Aorta (tissue), 5 donors: ENCODE measurements at regions not wholly inside any gene's neighbourhood (a gene's known extent, or its start where the extent isn't known, plus 50 kb on each side); places are given as distances from the start of the nearest gene placed in this dataset.

Source experiments
- ATAC-seq: fragments of 200-7000 bp; cut with Tn5 transposase; one replicate; pipeline ENCODE4 v1.9.1; 2022; ENCODE audit warnings: moderate library complexity; ENCODE audit not compliant: low FRiP score
- DNase-seq, 2 donors: peaks; one replicate each; pipeline ENCODE4 v3.0.0-alpha.2; 2020
- H3K27ac ChIP-seq, 2 donors: one replicate each; pipeline ENCODE4 v1.5.1; 2013; ENCODE audit warnings: low read length in 2 of 2, mild to moderate bottlenecking in 2 of 2, moderate library complexity in 2 of 2, control low read depth in 1 of 2, inconsistent platforms in 1 of 2, low read depth in 1 of 2
- H3K27me3 ChIP-seq, 2 donors: one replicate each; pipeline ENCODE4 v1.6.1; 2013; ENCODE audit warnings: control low read depth in 1 of 2, low read length in 1 of 2, mild to moderate bottlenecking in 1 of 2, moderate library complexity in 1 of 2; ENCODE audit not compliant: insufficient read depth in 2 of 2, control insufficient read depth in 1 of 2
- H3K36me3 ChIP-seq, 2 donors: one replicate each; pipeline ENCODE4 v1.6.1; 2013; ENCODE audit warnings: control low read depth in 1 of 2, low read length in 1 of 2, mild to moderate bottlenecking in 1 of 2; ENCODE audit not compliant: insufficient read depth in 2 of 2, control insufficient read depth in 1 of 2
- H3K4me1 ChIP-seq, 2 donors: one replicate each; pipeline ENCODE4 v1.6.1; 2013; ENCODE audit warnings: low read length in 2 of 2, control low read depth in 1 of 2, mild to moderate bottlenecking in 1 of 2, moderate library complexity in 1 of 2; ENCODE audit not compliant: insufficient read depth in 2 of 2, control insufficient read depth in 1 of 2
- H3K4me3 ChIP-seq, 2 donors: one replicate each; pipeline ENCODE4 v1.5.1; 2013; ENCODE audit warnings: low read length in 2 of 2, control low read depth in 1 of 2, mild to moderate bottlenecking in 1 of 2
- H3K9me3 ChIP-seq: one replicate; pipeline ENCODE4 v1.6.1; 2013; ENCODE audit warnings: mild to moderate bottlenecking, low read length; ENCODE audit not compliant: control insufficient read depth
- WGBS, 2 donors: extraction: QIAGEN DNeasy Blood & Tissue Kit; methylation state at CpG; one replicate each; pipeline ENCODE4 v1.1.7; 2013; 5-methylcytosine and 5-hydroxymethylcytosine counted together
- intact Hi-C, 2 donors: fragments of 100-400 bp; cut with DNase I; formaldehyde crosslinking; loops; one replicate each; pipeline versions ENCODE4 v1.14.2 to v1.15.0; 2022
- donor health status: healthy with polysubstance abuse.
- donor health status: Bipolar disorder and iron deficiency.
- donor health status: DM: no; HTN: no; CAD: no.
- donor health status: DM: no; HTN: no; CAD: no.
- donor health status: DM: yes; HTN: yes; CAD: no.

DNA sequence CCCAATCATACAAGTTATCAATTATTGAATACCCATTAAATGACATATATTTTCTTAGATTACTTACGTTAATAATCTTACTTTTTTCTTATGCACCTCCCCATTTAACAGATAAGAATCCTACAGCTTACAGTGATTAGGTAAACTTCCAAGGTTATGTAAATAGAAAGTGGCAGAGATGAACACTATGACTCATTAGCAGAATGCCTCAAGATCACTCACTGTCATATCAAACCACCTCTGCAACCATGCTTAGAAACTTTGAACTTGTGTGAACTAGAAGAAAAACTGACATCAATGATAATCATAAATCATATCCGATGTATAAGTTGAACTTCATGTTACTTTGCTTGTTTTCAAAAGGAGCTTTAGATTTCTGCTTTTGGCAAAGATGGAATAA lies 911.6 kb upstream of the ARPP21 start:
- H3K4me1 ChIP-seq, result no peaks in the 10 kb centered on the region
- H3K27ac ChIP-seq, result no peak overlapping the region
- WGBS, 2 donors, result 46 to 47% methylated on average over 2 of the region's 2 CpGs
- no peaks in the 10 kb centered on the region for H3K27me3 ChIP-seq
- intact Hi-C loops, result no loop called here
- ATAC-seq, result no peak
- H3K4me3 ChIP-seq, result no peak overlapping the region
- no peaks in the 10 kb centered on the region for H3K36me3 ChIP-seq
- no peaks in the 10 kb centered on the region for H3K9me3 ChIP-seq
- DNase-seq, result no peak

DNA sequence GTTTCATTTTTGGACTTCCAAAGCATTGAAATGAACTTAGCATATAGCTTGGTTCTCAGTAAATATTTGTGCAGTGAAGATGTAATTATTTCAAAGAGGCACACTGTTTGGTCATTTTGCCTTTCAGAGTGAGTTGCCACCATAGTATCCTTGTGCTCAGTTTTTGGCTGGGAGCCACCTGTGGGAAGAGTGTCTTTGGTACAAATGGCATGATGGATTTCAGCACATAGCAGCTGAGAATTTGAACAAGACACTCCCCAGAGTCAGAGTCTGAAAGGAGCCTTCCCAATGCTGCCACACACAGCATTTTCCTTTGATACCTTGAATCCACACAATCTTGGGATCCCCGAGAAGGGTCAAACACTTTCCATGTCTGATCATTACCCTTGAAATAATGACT lies 897.2 kb upstream of the ARPP21 start:
- H3K27me3 ChIP-seq, result no peaks in the 10 kb centered on the region
- intact Hi-C loops, result no loop called here
- WGBS, 2 donors, result 82 to 98% methylated on average over 1 of the region's 1 CpG
- H3K27ac ChIP-seq, result no peak overlapping the region
- peaks cover 0 to 1% of the 10 kb centered on the region in 2 donors for H3K4me1 ChIP-seq
- ATAC-seq (no peak), DNase-seq (no peak)
- H3K9me3 ChIP-seq, result peaks cover 3% of the 10 kb centered on the region
- H3K4me3 ChIP-seq, result no peak overlapping the region
- H3K36me3 ChIP-seq, result no peaks in the 10 kb centered on the region

DNA sequence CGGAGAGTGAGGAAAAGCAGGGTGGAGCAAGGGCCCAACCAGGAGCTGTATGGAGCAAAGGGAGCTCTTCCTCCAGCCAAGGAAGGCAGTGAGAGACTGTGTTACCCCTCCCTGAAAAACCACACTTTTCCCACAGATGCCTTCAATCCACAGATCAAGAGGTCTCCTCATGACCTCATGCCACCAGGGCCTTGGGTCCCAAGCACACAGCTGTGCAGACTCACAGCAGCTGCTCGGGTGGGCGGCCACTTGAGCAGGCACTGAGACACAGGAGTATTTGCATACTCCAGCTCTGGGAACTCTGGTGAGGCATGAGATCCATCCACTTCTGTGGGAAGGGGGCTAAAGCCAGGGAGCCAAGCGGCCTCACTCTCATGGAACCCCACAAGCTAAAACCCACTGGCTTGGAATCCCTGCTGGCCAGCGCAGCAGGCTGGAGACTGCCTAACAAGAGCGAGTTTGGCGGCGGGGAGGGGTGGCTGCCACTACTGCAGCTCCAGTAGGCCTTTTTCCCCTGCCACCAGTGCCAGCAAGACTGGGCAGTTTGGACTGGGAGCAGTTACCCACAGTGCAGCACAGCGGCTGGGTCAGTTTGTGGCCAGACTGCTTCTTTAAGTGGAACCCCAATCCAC lies 880.6 kb upstream of the ARPP21 start:
- WGBS, 2 donors, result 92 to 95% methylated on average over 9 of the region's 9 CpGs

DNA sequence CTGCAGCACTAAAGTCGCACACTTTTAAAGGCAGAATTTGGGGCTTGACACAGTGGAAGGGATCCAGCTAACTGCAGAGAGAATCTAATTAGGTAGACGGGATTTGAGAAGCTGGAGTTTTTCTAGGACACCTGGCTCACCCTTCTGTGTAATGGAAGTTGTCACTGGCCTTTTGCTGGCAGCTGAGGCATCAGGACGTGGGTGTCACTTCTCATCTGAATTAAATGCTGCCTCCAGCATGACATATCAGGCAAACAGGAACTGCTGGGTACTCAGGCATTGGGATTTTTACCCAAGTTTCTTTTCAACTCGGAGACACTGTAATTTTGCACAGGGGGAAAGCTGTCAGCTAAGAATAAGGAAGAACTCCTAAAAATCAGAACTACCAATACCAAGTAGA lies 861.9 kb upstream of the ARPP21 start:
- H3K36me3 ChIP-seq, result no peaks in the 10 kb centered on the region
- ATAC-seq, result no peak
- no peak overlapping the region for H3K4me3 ChIP-seq
- 61 to 67% methylated on average over 4 of the region's 4 CpGs for WGBS, 2 donors
- H3K27ac ChIP-seq, result no peak overlapping the region
- H3K4me1 ChIP-seq, result peaks cover 0 to 7% of the 10 kb centered on the region in 2 donors
- DNase-seq, result no peak
- no peaks in the 10 kb centered on the region for H3K9me3 ChIP-seq
- H3K27me3 ChIP-seq, result no peaks in the 10 kb centered on the region
- intact Hi-C loops, result no loop called here

More for the DNA sequence above, 880.6 kb upstream of the ARPP21 start:
- DNase-seq (no peak), ATAC-seq (no peak)
- Histone ChIP-seq H3K4me3 (no peak overlapping the region), H3K9me3 (no peaks in the 10 kb centered on the region), H3K4me1 (no peaks in the 10 kb centered on the region), H3K27ac (no peak overlapping the region), H3K36me3 (no peaks in the 10 kb centered on the region), H3K27me3 (no peaks in the 10 kb centered on the region)
- intact Hi-C loops, result no loop called here

DNA sequence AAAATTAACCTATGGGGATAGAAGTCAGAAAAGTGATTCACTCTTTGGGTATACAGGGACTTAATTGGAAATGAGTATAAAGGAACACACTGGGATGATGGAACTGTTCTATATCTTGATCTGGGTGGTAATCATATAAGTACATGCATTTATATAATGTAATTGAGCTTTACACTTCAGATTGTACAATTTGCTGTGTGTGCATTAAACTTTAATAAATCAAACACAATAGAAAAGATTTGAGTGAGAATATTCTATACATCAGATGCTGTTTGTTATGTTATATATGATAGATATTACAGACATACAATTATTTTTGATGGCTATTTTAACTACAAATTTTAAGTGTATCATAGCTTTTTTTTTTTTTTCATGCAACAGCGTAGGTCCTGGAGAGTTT lies 860.2 kb upstream of the ARPP21 start:
- 93 to 96% methylated on average over 1 of the region's 1 CpG for WGBS, 2 donors
- no peaks in the 10 kb centered on the region for H3K36me3 ChIP-seq
- DNase-seq (no peak), ATAC-seq (no peak)
- intact Hi-C loops, result no loop called here
- H3K9me3 ChIP-seq, result no peaks in the 10 kb centered on the region
- H3K4me1 ChIP-seq, result peaks cover 1 to 11% of the 10 kb centered on the region in 2 donors
- no peak overlapping the region for H3K27ac ChIP-seq
- H3K4me3 ChIP-seq, result no peak overlapping the region
- H3K27me3 ChIP-seq, result no peaks in the 10 kb centered on the region

DNA sequence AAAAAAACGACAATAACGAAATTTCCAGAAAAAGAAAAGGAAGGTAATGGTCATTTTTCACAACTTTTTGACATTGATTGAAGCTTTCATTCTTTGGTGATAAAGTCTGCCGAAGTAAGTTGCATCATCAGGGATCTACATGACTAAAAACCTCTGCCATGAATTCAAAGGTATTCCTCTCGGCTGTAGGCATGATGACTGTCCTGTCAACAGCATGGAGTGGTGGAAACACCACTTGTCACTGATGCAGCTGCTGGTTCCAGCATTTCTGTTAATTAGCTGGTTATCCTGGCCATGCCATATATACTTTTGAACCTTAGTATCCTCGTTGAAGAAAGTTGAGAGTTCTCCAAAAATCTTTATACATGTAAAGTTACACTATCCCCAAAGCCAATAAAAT lies 859.0 kb upstream of the ARPP21 start:
- Histone ChIP-seq H3K9me3 (no peaks in the 10 kb centered on the region), H3K36me3 (no peaks in the 10 kb centered on the region), H3K4me3 (no peak overlapping the region), H3K27ac (no peak overlapping the region), H3K4me1 (peaks cover 1 to 11% of the 10 kb centered on the region in 2 donors), H3K27me3 (no peaks in the 10 kb centered on the region)
- DNase-seq (no peak), ATAC-seq (no peak)
- 68 to 70% methylated on average over 5 of the region's 5 CpGs for WGBS, 2 donors
- intact Hi-C loops, result loop anchor here in 1 of 2 donors (10.0 kb wide), 2 partner anchors 175 to 565 kb away; no protein-coding TSS in a partner anchor

DNA sequence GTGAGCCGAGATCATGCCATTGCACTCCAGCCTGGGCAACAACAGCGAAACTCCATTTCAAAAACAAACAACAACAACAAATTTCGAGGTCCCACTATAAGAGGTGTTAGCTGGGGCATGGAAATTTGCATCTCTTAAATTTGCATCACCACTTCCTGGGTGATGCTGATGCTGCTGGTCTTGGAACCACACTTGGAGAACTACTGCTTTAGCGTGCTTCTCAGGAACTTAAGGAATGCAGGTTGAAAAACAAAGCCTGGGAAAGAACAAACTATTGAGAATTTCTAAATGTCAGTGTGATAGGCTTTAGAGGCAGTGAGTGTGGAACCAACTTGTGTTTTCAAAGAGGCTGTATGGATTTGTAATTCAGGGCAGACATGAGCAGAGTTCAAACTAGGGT lies 858.4 kb upstream of the ARPP21 start:
- Histone ChIP-seq H3K9me3 (no peaks in the 10 kb centered on the region), H3K4me1 (peaks cover 1 to 11% of the 10 kb centered on the region in 2 donors), H3K4me3 (no peak overlapping the region), H3K27me3 (no peaks in the 10 kb centered on the region), H3K27ac (peak overlapping the region in 1 of 2 donors; percentile 3), H3K36me3 (no peaks in the 10 kb centered on the region)
- ATAC-seq, result no peak
- no peak for DNase-seq
- intact Hi-C loops, result loop anchor here in 1 of 2 donors (10.0 kb wide), 2 partner anchors 174 to 566 kb away; no protein-coding TSS in a partner anchor
- WGBS, 2 donors, result 50 to 58% methylated on average over 4 of the region's 4 CpGs

DNA sequence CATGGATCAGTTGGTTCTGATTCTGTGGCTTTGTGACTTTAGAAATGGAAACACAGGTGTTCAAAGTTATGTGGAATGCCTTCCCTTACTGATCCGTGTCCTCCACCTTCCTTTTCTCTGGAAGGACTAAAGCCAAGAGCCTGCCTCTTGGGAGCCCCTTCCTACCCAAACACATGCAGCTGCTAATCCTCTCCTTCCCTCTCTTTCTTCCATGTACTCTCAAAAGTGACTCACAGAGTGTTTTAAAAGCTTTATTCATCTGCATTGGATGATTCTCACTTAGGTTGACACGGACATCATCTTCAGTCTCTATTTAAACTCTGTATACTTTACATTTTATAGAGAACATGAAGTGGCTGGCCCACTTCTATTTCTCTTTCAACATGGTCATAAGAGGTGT lies 856.5 kb upstream of the ARPP21 start:
- 79 to 86% methylated on average over 2 of the region's 2 CpGs for WGBS, 2 donors
- Histone ChIP-seq H3K9me3 (no peaks in the 10 kb centered on the region), H3K27ac (peak overlapping the region; percentile 30 to 51), H3K4me1 (peaks cover 1 to 11% of the 10 kb centered on the region in 2 donors), H3K4me3 (no peak overlapping the region), H3K36me3 (no peaks in the 10 kb centered on the region), H3K27me3 (no peaks in the 10 kb centered on the region)
- ATAC-seq (no peak), DNase-seq (no peak)
- intact Hi-C loops, result loop anchor here in 1 of 2 donors (10.0 kb wide), 2 partner anchors 172 to 568 kb away; no protein-coding TSS in a partner anchor

DNA sequence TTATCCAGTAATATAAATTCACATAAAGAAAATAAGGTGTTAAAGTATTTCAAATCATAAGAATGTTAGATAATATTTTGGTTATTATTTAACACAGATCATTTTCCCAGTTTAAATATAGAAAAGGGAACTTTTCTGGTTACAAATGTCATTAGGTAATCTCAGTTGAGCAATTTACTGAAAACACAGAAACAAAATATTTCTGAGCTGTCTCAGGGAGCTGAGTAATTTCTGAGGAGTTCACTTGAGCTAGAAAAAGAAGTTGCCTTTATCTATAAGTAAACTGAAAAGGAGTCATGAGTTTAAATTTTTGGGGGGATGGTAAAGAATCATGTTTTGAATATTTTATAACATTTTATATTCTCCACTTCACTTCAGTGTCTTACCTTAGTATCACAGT lies 855.4 kb upstream of the ARPP21 start:
- H3K4me1 ChIP-seq, result peaks cover 1 to 11% of the 10 kb centered on the region in 2 donors
- H3K27ac ChIP-seq, result no peak overlapping the region
- H3K36me3 ChIP-seq, result no peaks in the 10 kb centered on the region
- DNase-seq (no peak), ATAC-seq (no peak)
- no peaks in the 10 kb centered on the region for H3K27me3 ChIP-seq
- no peaks in the 10 kb centered on the region for H3K9me3 ChIP-seq
- no peak overlapping the region for H3K4me3 ChIP-seq
- intact Hi-C loops, result loop anchor here in 1 of 2 donors (10.0 kb wide), 2 partner anchors 171 to 569 kb away; no protein-coding TSS in a partner anchor
